Renal cortical epithelial cell (primary cell): ENCODE measurements at regions not wholly inside any gene's neighbourhood (a gene's known extent, or its start where the extent isn't known, plus 50 kb on each side); places are given as distances from the start of the nearest gene placed in this dataset.
A peak's percentile ranks its signal among the peaks of the same experiment; 100 is the strongest.

ENCODE experiments used
- DNase-seq: peaks from one replicate; pipeline ENCODE4 v3.0.0-alpha.2; 2011; ENCODE audit warnings: low read depth

DNA sequence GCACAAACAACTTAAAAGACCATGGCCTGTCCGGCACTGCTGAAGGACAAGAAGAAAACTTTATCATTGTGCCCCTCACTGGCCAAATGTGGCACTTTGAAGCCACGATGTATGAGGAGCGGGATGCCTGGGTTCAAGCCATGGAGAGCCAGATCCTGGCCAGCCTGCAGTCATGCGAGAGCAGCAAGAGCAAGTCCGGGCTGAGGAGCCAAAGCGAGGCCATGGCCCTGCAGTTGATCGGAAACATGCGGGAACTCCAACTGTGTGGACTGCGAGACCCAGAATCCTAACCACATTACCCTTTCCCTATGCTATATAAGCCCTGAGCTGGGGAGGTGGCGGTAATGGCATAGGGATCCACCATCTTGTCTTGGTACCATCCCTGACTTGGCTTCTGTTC lies 497.9 kb downstream of the ANXA1 start:
- no peak for DNase-seq

DNA sequence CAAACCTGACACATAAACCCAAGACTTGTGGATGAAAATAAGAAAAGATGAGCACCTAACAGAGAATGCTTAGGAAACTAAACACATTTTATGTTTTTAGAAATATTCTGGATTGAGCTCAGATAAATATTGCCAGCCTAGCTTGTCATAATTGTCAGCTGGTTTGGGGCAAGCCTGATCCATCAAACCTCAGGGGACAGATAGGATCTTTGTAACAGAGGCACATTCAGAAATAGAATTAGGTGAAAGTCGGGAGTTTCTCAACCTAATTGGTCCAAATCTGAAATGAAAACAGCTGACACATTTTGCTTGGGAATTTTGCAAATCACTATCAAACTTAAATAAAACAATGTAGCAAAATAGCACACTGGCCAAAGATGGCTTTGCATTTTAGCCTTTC lies 503.7 kb downstream of the ANXA1 start:
- no peak for DNase-seq

GRCh38 chr9:73655831-73656230 lies 504.2 kb downstream of the ANXA1 start:
- no peak for DNase-seq

GRCh38 chr9:73665253-73665652 lies 513.6 kb downstream of the ANXA1 start:
- no peak for DNase-seq

- peak; percentile 7 for DNase-seq
These were observed 516.1 kb downstream of the ANXA1 start for GRCh38 chr9:73667749-73668148.

DNA sequence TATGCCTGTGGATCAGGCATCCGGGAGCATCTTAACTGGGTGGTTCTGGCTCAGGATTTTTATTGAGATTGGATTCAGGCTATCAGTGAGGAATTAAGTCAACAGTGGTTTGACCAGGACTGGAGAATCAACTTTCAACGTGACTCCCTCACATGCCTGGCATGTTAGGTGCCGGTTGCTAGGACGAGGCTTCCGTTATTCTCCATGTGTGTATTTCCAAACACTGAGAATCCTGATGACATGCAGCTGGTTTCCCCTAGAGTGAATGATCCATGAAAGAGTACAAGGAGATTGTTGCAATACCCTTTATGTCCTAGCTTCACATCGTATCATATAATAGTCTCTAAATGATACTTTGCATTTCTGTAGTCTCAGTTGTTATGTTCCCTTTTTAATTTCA lies 529.2 kb downstream of the ANXA1 start:
- peak; percentile 63 for DNase-seq

GRCh38 chr9:73682789-73683188 lies 531.1 kb downstream of the ANXA1 start:
- DNase-seq, result no peak

DNA sequence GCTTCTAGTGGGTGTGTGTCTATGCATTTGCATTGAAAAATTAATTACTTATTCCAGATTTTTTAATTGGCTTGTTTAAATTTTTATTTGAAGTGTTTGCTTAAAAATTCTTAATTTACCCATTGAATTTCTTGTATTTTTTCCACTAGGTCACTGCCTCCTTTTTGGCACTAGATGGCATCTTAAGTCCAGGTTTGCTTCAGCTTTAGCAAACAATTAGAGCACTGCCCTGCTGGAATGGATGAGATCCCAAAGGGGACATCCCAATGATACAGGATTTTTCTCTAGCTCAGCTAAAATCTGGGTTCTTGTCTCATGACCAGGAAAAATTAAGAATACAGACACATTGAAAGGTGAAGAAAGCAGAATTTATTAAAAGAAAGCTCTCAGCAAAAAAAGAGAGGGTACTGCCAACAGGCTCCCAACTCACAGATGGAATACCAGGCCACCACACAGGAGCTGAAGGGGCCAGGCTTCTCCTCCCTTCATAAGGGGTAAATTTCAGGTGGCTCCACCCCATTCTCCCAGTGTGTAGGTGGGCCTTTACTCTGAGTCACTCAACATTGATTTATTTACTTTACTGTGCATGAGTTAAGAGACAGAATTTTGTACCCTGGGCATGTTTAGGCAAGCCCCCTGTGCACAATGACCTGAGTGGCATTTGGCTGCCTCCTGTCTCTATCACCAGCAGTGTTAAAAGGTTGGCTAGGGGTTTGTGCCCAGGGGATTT lies 532.4 kb downstream of the ANXA1 start:
- DNase-seq, result peak; percentile 54

DNA sequence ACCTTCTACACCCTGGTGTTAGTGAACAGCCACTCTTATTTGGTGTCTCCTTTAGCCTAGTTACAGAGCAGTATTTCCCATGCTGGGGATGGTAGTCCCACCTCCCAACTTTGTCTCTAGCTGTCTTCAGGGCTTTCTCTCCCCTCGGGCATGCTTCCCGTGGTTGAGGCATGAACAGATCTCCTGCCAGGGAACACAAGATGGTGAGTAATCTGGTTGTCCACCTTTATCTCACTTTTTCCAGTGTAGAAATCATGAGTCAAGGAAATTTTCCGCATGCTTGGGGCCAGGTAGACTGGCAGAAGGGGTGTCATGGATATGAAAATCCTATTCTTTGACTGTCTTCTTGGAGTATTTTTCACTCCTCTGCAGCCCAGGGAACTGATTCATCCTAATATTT lies 532.9 kb downstream of the ANXA1 start:
- DNase-seq, result peak; percentile 41

GRCh38 chr9:73685786-73686185 lies 534.1 kb downstream of the ANXA1 start:
- DNase-seq, result no peak

GRCh38 chr9:73689051-73689870 lies 537.6 kb downstream of the ANXA1 start:
- DNase-seq, result no peak

DNA sequence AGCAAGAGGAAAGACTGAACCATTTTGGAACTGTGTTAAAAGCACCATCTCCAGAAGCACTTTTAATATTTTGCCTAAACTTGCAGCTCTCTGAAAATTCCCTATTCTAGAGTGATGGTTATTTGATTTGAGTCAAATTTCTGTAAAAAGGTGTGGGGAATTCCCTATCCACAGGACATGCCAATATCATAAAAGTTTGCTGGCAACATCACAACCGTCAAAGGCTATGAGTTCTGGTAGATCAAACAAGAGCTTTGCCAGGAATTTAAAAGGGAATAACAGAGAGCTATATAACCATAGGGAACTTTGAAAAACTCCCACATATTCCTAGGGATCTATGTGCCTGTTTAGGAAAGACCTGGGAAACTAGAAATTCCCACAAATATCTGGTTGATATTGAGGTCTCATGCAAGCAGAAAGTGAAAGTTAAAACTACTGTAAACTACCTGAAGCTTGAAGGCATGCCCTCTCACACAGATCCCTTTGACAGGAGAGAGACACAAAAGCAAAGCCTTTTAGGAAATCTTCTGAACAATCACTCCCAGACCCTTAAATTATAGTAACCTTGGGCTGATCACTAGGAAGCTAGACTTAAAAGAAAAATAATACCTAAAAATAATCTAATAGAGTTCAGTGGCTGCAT lies 549.9 kb downstream of the ANXA1 start:
- DNase-seq, result peak; percentile 11

- DNase-seq, result peak; percentile 74
These were observed 562.6 kb downstream of the ANXA1 start for GRCh38 chr9:73714294-73714693.

DNA sequence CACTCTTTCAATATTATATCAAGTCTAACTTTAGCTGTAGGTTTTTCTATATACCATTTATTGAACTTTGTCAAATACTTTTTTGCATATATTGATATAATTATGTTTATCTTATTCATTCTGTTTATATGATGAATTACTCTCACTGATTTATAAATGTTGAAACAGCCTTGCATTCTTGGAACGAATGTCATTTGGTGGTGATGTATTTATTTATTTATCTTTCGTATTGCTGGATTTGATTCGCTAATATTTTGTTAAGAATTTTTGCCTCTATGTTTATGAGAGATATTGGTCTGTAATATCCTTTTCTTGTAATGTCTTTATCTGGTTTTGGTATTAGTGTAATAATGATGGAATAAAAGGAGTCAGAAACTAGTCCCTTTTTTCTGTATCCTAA lies 563.9 kb downstream of the ANXA1 start:
- no peak for DNase-seq

DNA sequence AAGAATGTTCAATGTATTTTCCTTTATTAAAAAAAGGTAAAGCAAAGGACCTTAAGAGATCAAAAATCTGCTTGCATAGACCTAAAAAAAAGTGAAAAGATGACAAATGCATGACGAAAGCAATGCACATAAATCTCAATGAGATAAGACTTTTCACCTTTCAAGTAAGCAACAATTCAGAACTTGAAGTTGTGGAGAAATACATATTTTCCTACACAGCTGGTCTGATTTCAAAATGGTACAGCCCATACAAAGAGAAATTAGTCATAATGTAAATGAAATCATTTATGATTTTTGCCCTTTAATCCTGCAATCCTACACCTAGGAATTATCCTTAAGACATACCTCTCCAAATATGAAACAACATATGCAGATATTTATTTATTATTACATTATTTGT lies 568.0 kb downstream of the ANXA1 start:
- DNase-seq, result no peak

DNA sequence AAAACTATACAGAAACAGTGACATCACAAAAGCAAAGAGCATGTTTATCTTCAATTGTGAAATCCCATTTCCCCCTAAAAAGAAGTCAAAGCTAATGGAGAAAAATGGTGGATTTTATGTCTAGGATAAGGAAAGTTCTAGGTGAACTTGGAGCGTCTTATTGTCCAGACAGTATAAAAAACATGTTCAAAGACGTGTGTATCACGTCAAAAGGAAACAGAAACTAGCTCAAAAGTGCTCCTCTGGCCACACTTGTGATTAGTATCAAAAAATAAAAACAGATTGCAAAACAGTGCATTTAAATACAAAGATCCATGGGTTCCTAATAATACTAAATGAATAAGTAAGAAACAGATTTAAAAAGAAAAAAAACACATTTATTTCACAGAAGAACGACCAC lies 568.9 kb downstream of the ANXA1 start:
- DNase-seq, result no peak

DNA sequence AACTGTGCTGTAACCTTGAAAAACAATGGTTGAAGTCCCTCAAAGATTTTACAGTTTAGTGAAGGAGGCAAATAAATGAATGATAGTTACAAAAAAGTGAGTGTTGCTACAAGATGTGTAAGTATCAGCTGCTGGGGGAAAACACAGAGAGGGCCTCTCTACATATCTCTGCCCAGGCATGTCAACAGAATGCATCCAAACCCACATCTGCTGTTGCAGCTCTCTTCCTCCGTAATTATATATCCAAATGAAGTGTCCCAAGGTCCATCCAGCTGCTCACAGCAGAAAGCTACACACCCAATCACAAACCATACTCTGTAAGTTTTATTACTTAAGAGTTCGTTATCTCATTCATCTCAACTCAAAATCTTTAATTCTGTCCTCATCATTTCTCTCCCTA lies 584.6 kb downstream of the ANXA1 start:
- no peak for DNase-seq

GRCh38 chr9:73738741-73739530 lies 587.3 kb downstream of the ANXA1 start:
- DNase-seq, result no peak

DNA sequence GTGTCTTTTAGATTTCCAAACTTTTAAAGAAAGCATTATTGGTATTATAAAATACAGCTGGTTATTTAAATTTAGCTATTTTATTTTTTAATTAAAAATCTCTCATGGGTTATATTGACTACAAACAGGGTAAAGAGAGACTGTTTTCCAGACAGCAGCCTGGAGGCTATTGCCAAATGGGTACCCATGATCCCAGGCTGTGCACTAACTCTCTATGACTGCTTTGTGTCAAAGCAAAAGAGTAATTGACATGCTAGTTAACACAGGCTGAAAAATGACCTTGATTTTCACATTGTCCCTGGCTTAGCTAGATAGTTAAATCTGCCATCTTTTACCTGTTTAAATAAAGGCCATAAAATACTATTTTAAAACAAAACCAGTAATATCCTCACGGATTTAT lies 589.7 kb downstream of the ANXA1 start:
- no peak for DNase-seq

DNA sequence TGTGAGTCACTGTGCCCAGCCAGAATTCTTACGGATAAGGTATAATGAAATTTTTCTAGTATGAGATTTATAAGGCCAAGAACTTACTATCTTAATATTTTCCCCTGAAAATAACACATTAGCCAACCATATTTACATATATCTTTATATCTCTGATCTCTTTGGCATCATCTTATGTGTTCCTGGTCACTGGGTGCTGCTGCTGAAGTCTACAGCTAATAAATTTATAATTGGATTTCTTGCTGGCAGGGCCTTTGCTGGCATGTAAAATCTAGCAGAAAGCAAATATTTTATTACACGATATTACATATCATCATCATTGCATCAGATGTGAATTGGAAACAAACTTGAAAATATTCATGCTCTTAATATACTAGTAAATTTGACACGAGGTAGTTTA lies 590.7 kb downstream of the ANXA1 start:
- DNase-seq, result no peak

DNA sequence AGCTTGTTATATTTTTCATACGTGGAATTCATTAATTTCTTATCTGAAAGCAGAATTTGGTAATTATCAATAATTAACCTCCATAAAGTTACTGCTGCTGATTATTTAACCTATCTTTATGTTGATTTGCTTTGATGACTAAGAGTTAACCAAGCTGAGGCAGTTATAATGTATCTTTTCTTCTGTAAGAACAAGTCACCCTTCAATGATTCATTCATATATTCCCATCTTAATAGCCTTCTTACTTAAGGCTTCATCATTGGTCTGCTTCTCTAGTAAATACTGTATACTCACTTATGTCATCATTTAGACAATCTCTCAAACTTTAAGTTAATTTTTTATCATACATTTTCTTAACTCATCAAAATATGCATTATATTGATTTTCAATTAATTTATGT lies 592.2 kb downstream of the ANXA1 start:
- peak; percentile 36 for DNase-seq

DNA sequence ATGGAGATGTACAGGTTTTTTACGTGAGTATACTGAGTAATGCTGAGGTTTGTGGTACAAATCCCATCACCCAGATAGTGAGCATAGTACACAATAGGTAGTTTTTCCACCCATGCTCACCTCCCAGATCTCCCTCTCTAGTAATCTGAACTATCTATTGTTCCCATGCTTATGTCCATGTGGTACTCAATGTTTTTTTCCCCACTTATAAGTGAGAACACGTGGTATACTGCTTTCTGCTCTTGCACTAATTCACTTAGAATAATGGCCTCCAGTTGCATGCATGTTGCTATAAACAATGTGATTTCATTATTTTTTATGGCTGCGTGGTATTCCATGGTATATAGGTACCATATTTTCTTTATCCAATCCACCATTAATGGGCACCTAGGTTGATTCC lies 593.9 kb downstream of the ANXA1 start:
- no peak for DNase-seq
